ENCODE measurements at regions not wholly inside any gene's neighbourhood (a gene's known extent, or its start where the extent isn't known, plus 50 kb on each side); places are given as distances from the start of the nearest gene placed in this dataset.

GRCh38 chr7:57216340-57216739, 84.1 kb upstream of the ZNF479 start:
- Histone ChIP-seq H3K27me3 (replicated peaks in 1 of 4; ENCODE audit: control insufficient read depth in 3 of 4, extremely low read depth in 1 of 4, insufficient read depth in 3 of 4, low read length in 3 of 4) (no peaks in the 10 kb centered on the region), H3K79me2 (ENCODE audit: control insufficient read depth in 1 of 2, insufficient read depth in 2 of 2, low read length in 2 of 2) (no peaks in the 10 kb centered on the region), H2BK120ac (replicated peaks; ENCODE audit: low read depth, low read length) (no peak overlapping the region), H3K23ac (ENCODE audit: insufficient read length) (no peak overlapping the region), H2AK5ac (ENCODE audit: low read depth, low read length) (no peak overlapping the region), H4K5ac (ENCODE audit: insufficient read length, low read depth, low read length) (no peak overlapping the region), H2BK15ac (ENCODE audit: low read length) (no peak overlapping the region), H3K27ac (ENCODE audit: low read depth, low read length) (no peak overlapping the region), H3K14ac (ENCODE audit: insufficient read length) (no peak overlapping the region), H2AFZ (ENCODE audit: low read length) (no peak overlapping the region), H2BK5ac (ENCODE audit: low read depth, low read length) (no peak overlapping the region), H3K9ac (replicated peaks in 1 of 4; ENCODE audit: extremely low read depth in 1 of 4, low read depth in 3 of 4, low read length in 3 of 4) (no peak overlapping the region), H3K4me2 (ENCODE audit: insufficient read depth in 1 of 2, low read depth in 2 of 2, low read length in 2 of 2) (no peak overlapping the region), H3K9me3 (ENCODE audit: insufficient read depth in 2 of 2, low read depth in 1 of 2, low read length in 1 of 2) (peaks cover 61 to 93% of the 10 kb centered on the region in 2 experiments; a peak in 3 of 4 replicates), H4K91ac (replicated peaks; ENCODE audit: insufficient read length, low read length) (no peak overlapping the region), H2BK20ac (ENCODE audit: low read length) (no peak overlapping the region), H3K56ac (replicated peaks; ENCODE audit: insufficient read length, low read depth, low read length) (no peak overlapping the region), H3K23me2 (ENCODE audit: low read depth, low read length) (no peaks in the 10 kb centered on the region), H3K36me3 (ENCODE audit: control insufficient read depth in 2 of 4, insufficient read depth in 4 of 4, low read length in 3 of 4) (no peaks in the 10 kb centered on the region), H4K8ac (ENCODE audit: extremely low read depth, insufficient read depth, low read length) (no peak overlapping the region; the same call in 1 of the 2 replicates), H3K18ac (ENCODE audit: extremely low read depth, low read length) (no peak overlapping the region), H3K4me1 (replicated peaks in 1 of 4; ENCODE audit: control insufficient read depth in 3 of 4, insufficient read depth in 4 of 4, low read length in 3 of 4) (no peaks in the 10 kb centered on the region), H4K20me1 (replicated peaks in 1 of 2; ENCODE audit: control insufficient read depth in 1 of 2, insufficient read depth in 2 of 2, low read length in 2 of 2) (no peaks in the 10 kb centered on the region), H2BK12ac (ENCODE audit: low read depth, low read length) (no peak overlapping the region), H3K4me3 (ENCODE audit: extremely low read depth in 1 of 4, insufficient read depth in 2 of 4, low read depth in 3 of 4, low read length in 4 of 4) (no peak overlapping the region), H3K79me1 (ENCODE audit: low read depth, low read length) (no peaks in the 10 kb centered on the region), H3K4ac (replicated peaks; ENCODE audit: insufficient read length, low read depth, low read length) (no peak overlapping the region)
- no peak for DNase-seq (ENCODE audit: low read depth in 1 of 2, low spot score in 2 of 2)
- POLR2A ChIA-PET (ENCODE audit: partially characterized antibody), result no interaction called here
- FAIRE-seq, result no peak
- WGBS, 2 experiments (ENCODE audit: extremely low coverage in 1 of 2, insufficient coverage in 1 of 2, insufficient read length in 1 of 2, insufficient replicate concordance in 2 of 2, low coverage in 1 of 2, low lambda C conversion rate in 2 of 2, missing lambda C conversion rate in 1 of 2), result 82% methylated on average over 6 of the region's 6 CpGs; no CpG with 5 or more reads in 1 of the 2 experiments
- CTCF ChIA-PET (ENCODE audit: partially characterized antibody), result no interaction called here
- TF ChIP-seq SIX5 (IDR thresholded peaks at IDR 0.05; ENCODE audit: low read depth, low read length), result no peak
- TF ChIP-seq NRF1 (IDR thresholded peaks at IDR 0.05; ENCODE audit: low read depth, low read length), result no peak
- no peak for TF ChIP-seq EP300 (IDR thresholded peaks at IDR 0.05; ENCODE audit: borderline replicate concordance in 1 of 2, low read depth in 2 of 2, low read length in 2 of 2)
- TF ChIP-seq KDM5A (IDR thresholded peaks at IDR 0.05; ENCODE audit: low read length), result no peak
- no peak for TF ChIP-seq KDM1A (IDR thresholded peaks at IDR 0.05; ENCODE audit: borderline replicate concordance, low read length)
- TF ChIP-seq KDM4A (IDR thresholded peaks at IDR 0.05; ENCODE audit: low read depth, low read length, severe bottlenecking), result no peak
- no peak for TF ChIP-seq SUZ12 (IDR thresholded peaks at IDR 0.05; ENCODE audit: low read length)
- no peak for TF ChIP-seq TAF1 (IDR thresholded peaks at IDR 0.05; ENCODE audit: low read depth, low read length)
- TF ChIP-seq HDAC6 (IDR thresholded peaks at IDR 0.05; ENCODE audit: low read depth, low read length), result no peak
- no peak for TF ChIP-seq PHF8 (conservative IDR thresholded peaks at IDR 0.05; ENCODE audit: low read depth, low read length)
- no peak for TF ChIP-seq ZNF274 (IDR thresholded peaks at IDR 0.05; ENCODE audit: borderline replicate concordance, extremely low read depth, low read length)
- no peak for TF ChIP-seq RBBP5 (IDR thresholded peaks at IDR 0.05; ENCODE audit: borderline replicate concordance, low read depth, low read length)
- no peak for TF ChIP-seq CREB1 (IDR thresholded peaks at IDR 0.05)
- no peak for TF ChIP-seq HDAC2 (IDR thresholded peaks at IDR 0.05; ENCODE audit: borderline replicate concordance in 1 of 2, low read depth in 2 of 2, low read length in 2 of 2)
- no peak for TF ChIP-seq SIN3A (conservative IDR thresholded peaks at IDR 0.05 in 1 of 2, IDR thresholded peaks at IDR 0.05 in 1 of 2; ENCODE audit: low read depth in 1 of 2, low read length in 2 of 2)

All from H1 (cell line).